Liver (tissue), 7 donors: ENCODE measurements at regions not wholly inside any gene's neighbourhood (a gene's known extent, or its start where the extent isn't known, plus 50 kb on each side); places are given as distances from the start of the nearest gene placed in this dataset.
A peak's percentile ranks its signal among the peaks of the same experiment; 100 is the strongest.
"Not testable (repeated sequence)": the region's sequence is repeated elsewhere in the genome, so short reads cannot be mapped to it uniquely, and the experiment has no call there.

ENCODE experiments used
- DNase-seq: peaks from one replicate; pipeline ENCODE4 v3.0.0-alpha.2; 2017; ENCODE audit warnings: low spot score
- H3K27ac ChIP-seq, 2 donors: one replicate each; pipeline ENCODE4 v1.7.0; 2013; ENCODE audit warnings: inconsistent platforms in 2 of 2, low read length in 2 of 2, control low read depth in 1 of 2, low read depth in 1 of 2, mild to moderate bottlenecking in 1 of 2
- H3K27me3 ChIP-seq, 4 donors: one replicate each; pipeline versions ENCODE4 v1.6.1 to v1.7.0; 2013; ENCODE audit warnings: low read length in 3 of 4, inconsistent platforms in 1 of 4, mild to moderate bottlenecking in 1 of 4, moderate library complexity in 1 of 4; ENCODE audit not compliant: control insufficient read depth in 4 of 4, insufficient read depth in 4 of 4
- H3K36me3 ChIP-seq, 4 donors: one replicate each; pipeline versions ENCODE4 v1.6.1 to v1.7.0; 2013; ENCODE audit warnings: low read length in 3 of 4, mild to moderate bottlenecking in 3 of 4, low read depth in 1 of 4, moderate library complexity in 1 of 4; ENCODE audit not compliant: control insufficient read depth in 4 of 4, insufficient read depth in 3 of 4
- H3K4me1 ChIP-seq, 4 donors: one replicate each; pipeline versions ENCODE4 v1.6.1 to v1.7.0; 2013; ENCODE audit warnings: low read length in 3 of 4, mild to moderate bottlenecking in 3 of 4, moderate library complexity in 1 of 4; ENCODE audit not compliant: control insufficient read depth in 4 of 4, insufficient read depth in 4 of 4
- H3K4me3 ChIP-seq, 3 donors: one replicate each; pipeline versions ENCODE4 v1.6.1 to v1.7.0; 2013; ENCODE audit warnings: low read length in 3 of 3, control low read depth in 1 of 3, low read depth in 1 of 3, mild to moderate bottlenecking in 1 of 3
- H3K9ac ChIP-seq, 2 donors: one replicate each; pipeline ENCODE4 v1.7.0; 2013; ENCODE audit warnings: low read length in 2 of 2, mild to moderate bottlenecking in 2 of 2, moderate library complexity in 2 of 2, control low read depth in 1 of 2, low read depth in 1 of 2
- H3K9me3 ChIP-seq, 4 donors: one replicate each; pipeline versions ENCODE4 v1.6.1 to v1.7.0; 2013; ENCODE audit warnings: low read length in 3 of 4; ENCODE audit not compliant: control insufficient read depth in 4 of 4
- GABPA ChIP-seq, 2 donors: IDR thresholded peaks in 1 of 2; conservative IDR thresholded peaks in 1 of 2; 2 replicates each; pipeline ENCODE4 v1.6.1; 2016; ENCODE audit warnings: antibody characterized with exemption in 2 of 2, mild to moderate bottlenecking in 1 of 2, moderate library complexity in 1 of 2
- JUND ChIP-seq, 2 donors: IDR thresholded peaks; 2 replicates each; pipeline ENCODE4 v1.6.1; 2016; ENCODE audit warnings: antibody characterized with exemption in 2 of 2
- NR2F2 ChIP-seq: IDR thresholded peaks from 2 replicates; pipeline ENCODE4 v1.6.1; 2016; ENCODE audit warnings: antibody characterized with exemption
- TAF1 ChIP-seq: conservative IDR thresholded peaks from 2 replicates; pipeline ENCODE4 v1.6.1; 2016; ENCODE audit warnings: antibody characterized with exemption, mild to moderate bottlenecking
- WGBS: extraction: QIAGEN DNeasy Blood & Tissue Kit; methylation state at CpG from one replicate; pipeline ENCODE4 v1.1.7; 2013; 5-methylcytosine and 5-hydroxymethylcytosine counted together
- TF ChIP-seq, protein P1 (sequence below): IDR thresholded peaks from 2 replicates; pipeline ENCODE4 v1.6.1; 2016; ENCODE audit warnings: antibody characterized with exemption
- donor health status: healthy.
- donor health status: healthy.
- donor health status: healthy.
- donor health status: healthy.

DNA sequence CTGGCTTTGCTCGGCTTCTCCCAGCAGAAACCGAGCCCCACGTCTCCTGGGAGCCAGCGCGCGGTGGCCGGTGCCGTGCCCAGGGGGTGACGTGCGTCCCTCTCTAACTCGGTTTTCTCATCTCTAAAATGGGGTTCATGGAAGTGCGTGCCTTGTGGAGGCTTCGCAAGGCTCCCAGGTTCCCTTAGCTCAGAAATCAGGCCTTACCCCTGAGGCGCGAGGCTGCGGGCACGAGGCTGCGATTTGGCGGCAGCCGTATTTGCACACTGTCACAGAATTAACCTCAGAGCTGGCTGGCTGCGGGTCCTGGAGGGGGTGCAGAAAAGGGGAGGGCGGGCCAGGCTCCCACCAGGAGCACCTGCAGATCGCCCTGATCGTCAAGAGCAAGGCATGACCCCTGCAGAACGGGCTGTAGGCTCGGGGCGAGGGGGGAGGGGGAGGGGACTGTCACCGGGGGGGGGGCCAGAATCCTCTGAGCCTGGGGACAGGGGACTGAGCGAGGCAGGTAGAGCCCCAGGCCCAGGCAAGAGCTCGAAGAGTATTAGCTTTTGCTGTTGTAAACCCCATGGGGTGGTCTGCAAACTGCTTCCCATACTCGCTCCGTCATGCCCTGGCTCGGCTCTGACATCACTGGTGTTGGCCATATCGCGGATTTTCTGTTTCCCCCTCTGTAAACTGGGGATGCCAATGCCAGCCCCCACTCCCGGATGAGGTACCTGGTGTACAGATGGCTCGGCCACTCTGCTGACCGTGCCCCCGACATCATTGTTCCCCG lies 62.2 kb downstream of the CCNE1 start:
- DNase-seq: no peak
- 30% methylated on average over 40 of the region's 40 CpGs for WGBS
- Histone ChIP-seq H3K27me3 (peaks cover 0 to 21% (median 2%) of the 10 kb centered on the region in 4 donors), H3K9ac (no peak overlapping the region), H3K9me3 (no peaks in the 10 kb centered on the region), H3K4me3 (peak overlapping the region in 1 of 3 donors; percentile 57), H3K27ac (no peak overlapping the region), H3K4me1 (peaks cover 4 to 16% (median 7%) of the 10 kb centered on the region in 4 donors), H3K36me3 (no peaks in the 10 kb centered on the region)
- TF ChIP-seq NR2F2: no peak
- TF ChIP-seq GABPA (IDR thresholded peaks at IDR 0.05 in 1 of 2, conservative IDR thresholded peaks at IDR 0.05 in 1 of 2): no peak

DNA sequence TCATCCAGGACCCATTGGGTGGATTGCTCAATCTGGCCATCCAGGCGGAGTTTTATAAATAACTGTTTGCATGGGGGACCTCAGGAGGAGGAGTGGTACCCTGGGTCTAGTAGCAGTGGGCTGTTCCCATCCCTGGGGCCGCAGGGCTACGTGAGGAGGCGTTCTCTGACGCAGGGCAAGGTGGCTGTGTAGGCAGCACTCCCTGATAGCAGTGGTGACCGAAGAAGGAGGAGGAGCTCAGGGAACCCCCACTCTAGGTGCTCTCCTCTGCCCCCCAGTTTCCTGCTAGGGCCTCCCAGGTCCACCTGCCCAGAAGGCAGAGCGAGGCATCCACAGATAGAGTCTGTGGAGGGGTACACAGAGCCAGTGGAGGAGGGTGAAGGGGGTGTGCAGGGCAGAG lies 64.1 kb downstream of the CCNE1 start:
- Histone ChIP-seq H3K27me3 (peaks cover 2 to 21% (median 6%) of the 10 kb centered on the region in 4 donors), H3K9me3 (no peaks in the 10 kb centered on the region), H3K9ac (no peak overlapping the region), H3K4me3 (no peak overlapping the region), H3K36me3 (no peaks in the 10 kb centered on the region), H3K4me1 (peaks cover 4 to 16% (median 7%) of the 10 kb centered on the region in 4 donors), H3K27ac (no peak overlapping the region)
- WGBS: 74% methylated on average over 7 of the region's 7 CpGs
- no peak for DNase-seq
- TF ChIP-seq, protein P1, sequence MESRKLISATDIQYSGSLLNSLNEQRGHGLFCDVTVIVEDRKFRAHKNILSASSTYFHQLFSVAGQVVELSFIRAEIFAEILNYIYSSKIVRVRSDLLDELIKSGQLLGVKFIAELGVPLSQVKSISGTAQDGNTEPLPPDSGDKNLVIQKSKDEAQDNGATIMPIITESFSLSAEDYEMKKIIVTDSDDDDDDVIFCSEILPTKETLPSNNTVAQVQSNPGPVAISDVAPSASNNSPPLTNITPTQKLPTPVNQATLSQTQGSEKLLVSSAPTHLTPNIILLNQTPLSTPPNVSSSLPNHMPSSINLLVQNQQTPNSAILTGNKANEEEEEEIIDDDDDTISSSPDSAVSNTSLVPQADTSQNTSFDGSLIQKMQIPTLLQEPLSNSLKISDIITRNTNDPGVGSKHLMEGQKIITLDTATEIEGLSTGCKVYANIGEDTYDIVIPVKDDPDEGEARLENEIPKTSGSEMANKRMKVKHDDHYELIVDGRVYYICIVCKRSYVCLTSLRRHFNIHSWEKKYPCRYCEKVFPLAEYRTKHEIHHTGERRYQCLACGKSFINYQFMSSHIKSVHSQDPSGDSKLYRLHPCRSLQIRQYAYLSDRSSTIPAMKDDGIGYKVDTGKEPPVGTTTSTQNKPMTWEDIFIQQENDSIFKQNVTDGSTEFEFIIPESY: no peak
- TF ChIP-seq JUND (IDR thresholded peaks at IDR 0.05): no peak

DNA sequence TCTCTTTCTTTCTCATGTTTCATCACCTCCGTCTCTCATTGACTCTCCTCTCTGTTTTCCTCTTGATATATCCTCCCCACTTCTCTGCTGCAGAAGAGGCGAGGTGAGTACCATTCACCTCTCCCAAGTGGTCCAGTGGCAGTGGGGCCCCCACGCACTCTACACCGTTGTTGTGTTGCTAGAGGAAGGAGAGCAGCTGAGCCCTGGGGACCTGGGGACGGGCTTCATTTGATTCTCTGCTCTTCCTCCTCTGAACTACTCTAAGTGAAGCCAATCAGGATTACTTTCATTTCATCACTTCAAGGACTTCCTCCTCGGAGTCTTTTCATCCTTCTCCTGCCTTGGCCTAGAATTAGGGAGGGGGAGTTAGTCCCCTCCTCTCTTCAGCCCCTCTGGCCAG lies 64.6 kb downstream of the CCNE1 start:
- Histone ChIP-seq H3K9me3 (no peaks in the 10 kb centered on the region), H3K4me3 (no peak overlapping the region), H3K36me3 (no peaks in the 10 kb centered on the region), H3K9ac (no peak overlapping the region), H3K27me3 (peaks cover 2 to 21% (median 6%) of the 10 kb centered on the region in 4 donors), H3K4me1 (peaks cover 4 to 16% (median 7%) of the 10 kb centered on the region in 4 donors), H3K27ac (no peak overlapping the region)
- TF ChIP-seq TAF1: no peak
- TF ChIP-seq GABPA (IDR thresholded peaks at IDR 0.05 in 1 of 2, conservative IDR thresholded peaks at IDR 0.05 in 1 of 2): no peak
- TF ChIP-seq, protein P1: no peak
- 57% methylated on average over 6 of the region's 6 CpGs for WGBS
- no peak for DNase-seq

DNA sequence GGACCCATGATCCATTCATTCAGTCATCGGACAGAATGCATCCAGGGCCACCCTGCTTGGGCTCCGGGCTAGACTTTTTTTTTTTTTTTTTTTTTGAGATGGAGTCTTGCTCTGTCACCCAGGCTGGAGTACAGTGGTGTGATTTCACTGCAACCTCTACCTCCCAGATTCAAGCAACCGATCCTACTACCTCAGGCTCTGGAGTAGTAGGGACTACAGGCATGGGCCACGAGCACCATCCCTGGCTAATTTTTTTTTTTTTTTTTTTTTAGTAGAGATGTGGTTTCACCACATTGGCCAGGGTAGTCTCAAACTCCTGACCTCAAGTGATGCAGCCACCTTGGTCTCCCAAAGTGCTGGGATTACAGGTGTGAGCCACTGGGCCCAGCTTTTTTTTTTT lies 65.1 kb downstream of the CCNE1 start:
- H3K36me3 ChIP-seq, H3K27ac ChIP-seq, H3K4me3 ChIP-seq, H3K9ac ChIP-seq, DNase-seq, H3K9me3 ChIP-seq: not testable (repeated sequence)
- WGBS: 78% methylated on average over 4 of the region's 4 CpGs
- peaks cover 4 to 16% (median 7%) of the 10 kb centered on the region in 4 donors for H3K4me1 ChIP-seq
- peaks cover 2 to 21% (median 6%) of the 10 kb centered on the region in 4 donors for H3K27me3 ChIP-seq
